GM12878 (cell line): ENCODE measurements at regions not wholly inside any gene's neighbourhood (a gene's known extent, or its start where the extent isn't known, plus 50 kb on each side); places are given as distances from the start of the nearest gene placed in this dataset.

Experiments
- EZH2 ChIP-seq: IDR thresholded peaks from 2 replicates; pipeline ENCODE4 v1.6.1; 2012; ENCODE audit warnings: low read depth, mild to moderate bottlenecking, control low read depth, inconsistent platforms, low read length, borderline replicate concordance; ENCODE audit not compliant: control insufficient read depth
- HDAC6 ChIP-seq: fragments of 200-600 bp; sonication (generic); IDR thresholded peaks from one replicate; pipeline ENCODE4 v1.8.0; 2017; ENCODE audit warnings: antibody characterized with exemption; ENCODE audit not compliant: unreplicated experiment
- RAD21 ChIP-seq: IDR thresholded peaks from 2 replicates; pipeline ENCODE4 v1.6.1; 2011; ENCODE audit warnings: mild to moderate bottlenecking, low read depth, low read length, moderate library complexity; ENCODE audit not compliant: insufficient read depth
- SP1 ChIP-seq: IDR thresholded peaks from one replicate; pipeline ENCODE4 v1.6.1; 2011; ENCODE audit warnings: low read depth, low read length
- TCF7 ChIP-seq: IDR thresholded peaks from 2 replicates; pipeline ENCODE4 v1.6.1; 2014; ENCODE audit warnings: antibody characterized with exemption, borderline replicate concordance
- YY1 ChIP-seq: IDR thresholded peaks from 2 replicates; pipeline ENCODE4 v1.6.1; 2011; ENCODE audit warnings: low read depth, mild to moderate bottlenecking, low read length
- ZNF274 ChIP-seq: IDR thresholded peaks from one replicate; pipeline ENCODE4 v1.8.0; 2011; ENCODE audit not compliant: insufficient read length, insufficient read depth
- TF ChIP-seq, protein P1 (sequence below), 3 experiments: IDR thresholded peaks in 2 of 3; conservative IDR thresholded peaks in 1 of 3; 2 replicates each; pipeline ENCODE4 v1.5.1; 2011; ENCODE audit warnings: low read depth in 3 of 3, low read length in 3 of 3, mild to moderate bottlenecking in 3 of 3, control low read depth in 2 of 3, moderate library complexity in 2 of 3, inconsistent platforms in 1 of 3, mixed read lengths in 1 of 3; ENCODE audit not compliant: control insufficient read depth in 2 of 3, insufficient read depth in 1 of 3; ENCODE audit errors: extremely low read depth in 1 of 3
- TF ChIP-seq, protein P2 (sequence below): IDR thresholded peaks from 2 replicates; pipeline ENCODE4 v1.6.1; 2012; ENCODE audit warnings: low read depth, low read length, improper control_type of control experiment

DNA sequence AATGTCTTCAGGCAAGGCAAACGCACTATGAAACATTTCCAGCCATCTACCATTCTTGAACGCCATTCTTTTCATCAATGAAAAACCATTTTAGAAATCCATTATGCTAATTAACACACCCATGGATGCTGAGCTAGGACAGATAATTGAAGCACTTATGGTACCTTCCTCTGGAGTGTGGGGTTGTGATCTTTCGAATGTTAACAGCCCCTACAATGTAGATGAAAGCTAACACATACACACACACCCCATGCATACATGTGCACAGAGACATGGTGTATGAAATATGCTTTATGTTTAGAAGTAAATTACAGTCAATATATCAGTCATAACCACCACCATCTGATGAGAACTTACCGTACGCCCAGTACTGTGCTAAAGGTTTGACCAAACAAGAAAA is 189.1 kb downstream of the SHQ1 start:
- TF ChIP-seq ZNF274 (no peak), RAD21 (no peak), HDAC6 (no peak), SP1 (no peak), YY1 (no peak), TCF7 (no peak), EZH2 (no peak)
- TF ChIP-seq, protein P1, sequence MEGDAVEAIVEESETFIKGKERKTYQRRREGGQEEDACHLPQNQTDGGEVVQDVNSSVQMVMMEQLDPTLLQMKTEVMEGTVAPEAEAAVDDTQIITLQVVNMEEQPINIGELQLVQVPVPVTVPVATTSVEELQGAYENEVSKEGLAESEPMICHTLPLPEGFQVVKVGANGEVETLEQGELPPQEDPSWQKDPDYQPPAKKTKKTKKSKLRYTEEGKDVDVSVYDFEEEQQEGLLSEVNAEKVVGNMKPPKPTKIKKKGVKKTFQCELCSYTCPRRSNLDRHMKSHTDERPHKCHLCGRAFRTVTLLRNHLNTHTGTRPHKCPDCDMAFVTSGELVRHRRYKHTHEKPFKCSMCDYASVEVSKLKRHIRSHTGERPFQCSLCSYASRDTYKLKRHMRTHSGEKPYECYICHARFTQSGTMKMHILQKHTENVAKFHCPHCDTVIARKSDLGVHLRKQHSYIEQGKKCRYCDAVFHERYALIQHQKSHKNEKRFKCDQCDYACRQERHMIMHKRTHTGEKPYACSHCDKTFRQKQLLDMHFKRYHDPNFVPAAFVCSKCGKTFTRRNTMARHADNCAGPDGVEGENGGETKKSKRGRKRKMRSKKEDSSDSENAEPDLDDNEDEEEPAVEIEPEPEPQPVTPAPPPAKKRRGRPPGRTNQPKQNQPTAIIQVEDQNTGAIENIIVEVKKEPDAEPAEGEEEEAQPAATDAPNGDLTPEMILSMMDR (IDR thresholded peaks at IDR 0.05 in 2 of 3, conservative IDR thresholded peaks at IDR 0.05 in 1 of 3; ENCODE audit: control insufficient read depth in 2 of 3, extremely low read depth in 1 of 3, insufficient read depth in 1 of 3, low read depth in 3 of 3, low read length in 3 of 3) = no peak
- TF ChIP-seq, protein P2, sequence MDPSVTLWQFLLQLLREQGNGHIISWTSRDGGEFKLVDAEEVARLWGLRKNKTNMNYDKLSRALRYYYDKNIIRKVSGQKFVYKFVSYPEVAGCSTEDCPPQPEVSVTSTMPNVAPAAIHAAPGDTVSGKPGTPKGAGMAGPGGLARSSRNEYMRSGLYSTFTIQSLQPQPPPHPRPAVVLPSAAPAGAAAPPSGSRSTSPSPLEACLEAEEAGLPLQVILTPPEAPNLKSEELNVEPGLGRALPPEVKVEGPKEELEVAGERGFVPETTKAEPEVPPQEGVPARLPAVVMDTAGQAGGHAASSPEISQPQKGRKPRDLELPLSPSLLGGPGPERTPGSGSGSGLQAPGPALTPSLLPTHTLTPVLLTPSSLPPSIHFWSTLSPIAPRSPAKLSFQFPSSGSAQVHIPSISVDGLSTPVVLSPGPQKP = no peak
